ENCODE measurements at regions not wholly inside any gene's neighbourhood (a gene's known extent, or its start where the extent isn't known, plus 50 kb on each side); places are given as distances from the start of the nearest gene placed in this dataset.

DNA sequence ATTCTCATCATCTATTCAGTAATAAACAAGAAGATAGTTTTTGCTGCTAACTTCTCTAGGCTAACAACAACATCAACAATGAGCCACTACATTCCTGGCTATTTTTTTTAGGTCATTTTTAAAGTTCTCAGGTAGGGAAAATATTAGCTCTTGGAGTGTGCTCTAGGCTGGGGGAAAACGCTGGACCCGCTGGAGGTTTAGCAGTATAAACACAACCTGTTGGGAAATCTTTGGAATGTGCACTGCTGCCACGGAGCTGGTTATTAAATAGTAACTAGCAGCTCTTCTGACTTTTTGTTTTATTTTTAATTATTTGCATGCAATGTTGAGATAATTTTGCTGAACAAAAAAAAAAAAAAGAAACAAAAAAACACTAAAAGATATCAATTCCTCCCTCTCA is 892.1 kb upstream of the ACVR2A start:
- DNase-seq, result no peak
- no peaks in the 10 kb centered on the region for H3K9me3 ChIP-seq
- H3K27ac ChIP-seq, result no peak overlapping the region
- no peaks in the 10 kb centered on the region for H3K4me1 ChIP-seq
- H3K36me3 ChIP-seq, result no peaks in the 10 kb centered on the region
- TF ChIP-seq CTCF (IDR thresholded peaks at IDR 0.05) (no peak), POLR2A (IDR thresholded peaks at IDR 0.05) (no peak)
- H3K27me3 ChIP-seq, result no peaks in the 10 kb centered on the region
- H3K4me3 ChIP-seq, result no peak overlapping the region

DNA sequence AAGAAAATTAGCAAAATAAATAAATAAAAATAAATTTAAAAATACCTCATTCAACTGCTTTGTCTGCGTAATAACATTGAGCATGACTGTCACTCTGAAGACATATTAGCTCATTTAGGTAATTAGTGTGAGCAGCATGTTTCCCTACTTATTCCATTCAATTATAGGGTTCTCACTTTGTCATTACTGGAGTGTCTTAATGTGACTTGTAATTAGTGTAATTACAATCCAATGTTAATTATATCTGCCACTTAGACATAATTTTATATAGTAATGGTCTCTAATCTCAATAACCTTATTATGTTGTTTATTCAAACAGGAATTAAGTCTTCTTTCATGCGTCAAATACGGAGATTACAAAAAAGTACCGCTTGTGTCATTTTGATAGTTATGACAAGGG is 893.9 kb upstream of the ACVR2A start:
- TF ChIP-seq CTCF (IDR thresholded peaks at IDR 0.05), result no peak
- no peak for TF ChIP-seq POLR2A (IDR thresholded peaks at IDR 0.05)
- Histone ChIP-seq H3K36me3 (no peaks in the 10 kb centered on the region), H3K27ac (no peak overlapping the region), H3K9me3 (no peaks in the 10 kb centered on the region), H3K27me3 (no peaks in the 10 kb centered on the region), H3K4me1 (no peaks in the 10 kb centered on the region), H3K4me3 (no peak overlapping the region)
- DNase-seq, result no peak

GRCh38 chr2:146950361-146950760 is 894.5 kb upstream of the ACVR2A start:
- TF ChIP-seq POLR2A (IDR thresholded peaks at IDR 0.05) (no peak), CTCF (IDR thresholded peaks at IDR 0.05) (no peak)
- Histone ChIP-seq H3K4me3 (no peak overlapping the region), H3K36me3 (no peaks in the 10 kb centered on the region), H3K9me3 (no peaks in the 10 kb centered on the region), H3K27ac (no peak overlapping the region), H3K27me3 (no peaks in the 10 kb centered on the region), H3K4me1 (no peaks in the 10 kb centered on the region)
- DNase-seq, result no peak

DNA sequence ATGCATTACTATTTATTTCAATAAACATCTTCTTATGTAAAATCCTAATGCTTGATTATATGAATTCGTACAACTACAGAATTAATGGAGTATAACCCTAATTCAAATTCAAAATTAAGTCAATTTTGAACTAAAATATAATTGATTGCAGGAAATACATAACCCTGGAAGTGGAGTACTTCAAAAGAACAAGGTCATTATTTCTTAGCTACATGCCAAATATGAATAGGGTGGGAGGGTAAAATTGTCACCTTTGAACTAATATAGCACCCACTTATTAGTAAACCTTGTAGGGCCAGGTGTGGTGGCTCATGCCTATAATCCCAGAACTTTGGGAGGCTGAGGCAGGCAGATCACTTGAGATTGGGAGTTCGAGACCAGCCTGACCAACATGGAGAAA is 895.4 kb upstream of the ACVR2A start:
- TF ChIP-seq CTCF (IDR thresholded peaks at IDR 0.05) (no peak), POLR2A (IDR thresholded peaks at IDR 0.05) (no peak)
- H3K4me1 ChIP-seq, result no peaks in the 10 kb centered on the region
- H3K36me3 ChIP-seq, result no peaks in the 10 kb centered on the region
- no peak overlapping the region for H3K27ac ChIP-seq
- no peak for DNase-seq
- H3K9me3 ChIP-seq, result no peaks in the 10 kb centered on the region
- no peaks in the 10 kb centered on the region for H3K27me3 ChIP-seq
- H3K4me3 ChIP-seq, result no peak overlapping the region

DNA sequence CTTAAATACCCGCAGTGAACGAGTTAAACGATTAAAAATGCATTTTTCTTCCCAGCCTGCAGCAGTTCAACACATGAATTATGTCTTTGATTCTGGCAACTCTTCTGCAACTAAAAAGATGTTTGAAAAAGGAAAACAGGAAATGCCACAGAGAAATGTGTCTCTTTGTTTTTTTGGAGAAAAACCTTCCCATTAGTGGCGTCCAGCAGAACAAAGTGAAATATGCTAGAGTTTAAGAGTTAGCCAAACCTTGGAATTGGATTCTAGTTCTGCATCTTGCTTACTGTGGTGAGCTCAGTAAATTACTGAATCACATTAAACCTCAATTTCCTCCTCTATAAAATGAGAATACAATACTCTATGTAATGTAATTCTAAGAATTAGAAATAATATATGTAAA is 900.2 kb upstream of the ACVR2A start:
- Histone ChIP-seq H3K4me1 (no peaks in the 10 kb centered on the region), H3K9me3 (no peaks in the 10 kb centered on the region), H3K27ac (no peak overlapping the region), H3K4me3 (no peak overlapping the region), H3K27me3 (no peaks in the 10 kb centered on the region), H3K36me3 (no peaks in the 10 kb centered on the region)
- TF ChIP-seq CTCF (IDR thresholded peaks at IDR 0.05) (no peak), POLR2A (IDR thresholded peaks at IDR 0.05) (no peak)
- DNase-seq, result no peak

DNA sequence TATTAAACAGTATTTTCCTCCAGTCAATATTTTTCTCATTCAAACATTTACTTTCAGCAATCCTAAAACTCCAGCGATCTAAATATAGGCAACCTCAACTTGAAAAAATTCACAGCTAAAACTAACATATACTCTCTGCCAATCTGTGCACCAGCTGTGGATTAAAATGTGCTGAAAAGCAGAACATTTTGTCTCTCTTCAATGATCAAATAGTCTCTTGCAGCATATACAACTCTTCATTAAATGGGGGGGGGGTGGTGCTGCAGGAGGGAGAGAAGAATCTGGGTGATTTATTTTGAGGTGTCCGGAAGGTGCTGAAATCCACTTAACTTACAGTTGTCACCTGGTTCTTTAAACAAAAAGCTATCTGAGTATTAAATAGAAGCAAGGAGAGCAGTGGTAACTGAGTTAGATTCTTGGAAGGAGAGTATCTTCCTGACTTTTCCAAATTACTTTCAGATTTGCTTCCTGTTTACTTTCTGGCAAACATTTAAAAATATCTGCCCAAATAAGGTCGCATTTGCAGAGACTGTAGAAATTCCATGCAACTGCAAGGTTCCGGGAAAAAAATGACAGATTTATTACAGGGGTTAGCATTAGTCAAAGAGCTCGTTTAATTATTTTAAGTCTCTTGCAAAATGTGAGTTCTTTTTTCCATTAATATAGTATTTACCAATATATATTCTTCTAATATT is 904.7 kb upstream of the ACVR2A start:
- H3K27me3 ChIP-seq, result no peaks in the 10 kb centered on the region
- no peaks in the 10 kb centered on the region for H3K4me1 ChIP-seq
- H3K36me3 ChIP-seq, result no peaks in the 10 kb centered on the region
- no peak overlapping the region for H3K4me3 ChIP-seq
- no peaks in the 10 kb centered on the region for H3K9me3 ChIP-seq
- no peak overlapping the region for H3K27ac ChIP-seq
- TF ChIP-seq POLR2A (IDR thresholded peaks at IDR 0.05) (no peak), CTCF (IDR thresholded peaks at IDR 0.05) (no peak)
- DNase-seq, result no peak

All from Peyer's patch (tissue), 4 donors.